ENCODE measurements at regions not wholly inside any gene's neighbourhood (a gene's known extent, or its start where the extent isn't known, plus 50 kb on each side); places are given as distances from the start of the nearest gene placed in this dataset.
"Not testable (repeated sequence)": the region's sequence is repeated elsewhere in the genome, so short reads cannot be mapped to it uniquely, and the experiment has no call there.

- DNase-seq (ENCODE audit: low read depth in 4 of 4, low spot score in 3 of 4) = no peak
These were observed 364.8 kb downstream of the TMEM121 start for GRCh38 chr14:105891221-105891602.

- no peak for DNase-seq (ENCODE audit: low read depth in 4 of 4, low spot score in 3 of 4)
These were observed 365.5 kb downstream of the TMEM121 start for GRCh38 chr14:105891631-105892452.

GRCh38 chr14:105892453-105893441 is 366.4 kb downstream of the TMEM121 start:
- DNase-seq (ENCODE audit: low read depth in 4 of 4, low spot score in 3 of 4) = not testable (repeated sequence)

- DNase-seq (ENCODE audit: low read depth in 4 of 4, low spot score in 3 of 4) = not testable (repeated sequence)
These were observed 367.3 kb downstream of the TMEM121 start for GRCh38 chr14:105893686-105894085.

GRCh38 chr14:105894125-105894977 is 368.0 kb downstream of the TMEM121 start:
- no peak for DNase-seq (ENCODE audit: low read depth in 4 of 4, low spot score in 3 of 4)

DNA sequence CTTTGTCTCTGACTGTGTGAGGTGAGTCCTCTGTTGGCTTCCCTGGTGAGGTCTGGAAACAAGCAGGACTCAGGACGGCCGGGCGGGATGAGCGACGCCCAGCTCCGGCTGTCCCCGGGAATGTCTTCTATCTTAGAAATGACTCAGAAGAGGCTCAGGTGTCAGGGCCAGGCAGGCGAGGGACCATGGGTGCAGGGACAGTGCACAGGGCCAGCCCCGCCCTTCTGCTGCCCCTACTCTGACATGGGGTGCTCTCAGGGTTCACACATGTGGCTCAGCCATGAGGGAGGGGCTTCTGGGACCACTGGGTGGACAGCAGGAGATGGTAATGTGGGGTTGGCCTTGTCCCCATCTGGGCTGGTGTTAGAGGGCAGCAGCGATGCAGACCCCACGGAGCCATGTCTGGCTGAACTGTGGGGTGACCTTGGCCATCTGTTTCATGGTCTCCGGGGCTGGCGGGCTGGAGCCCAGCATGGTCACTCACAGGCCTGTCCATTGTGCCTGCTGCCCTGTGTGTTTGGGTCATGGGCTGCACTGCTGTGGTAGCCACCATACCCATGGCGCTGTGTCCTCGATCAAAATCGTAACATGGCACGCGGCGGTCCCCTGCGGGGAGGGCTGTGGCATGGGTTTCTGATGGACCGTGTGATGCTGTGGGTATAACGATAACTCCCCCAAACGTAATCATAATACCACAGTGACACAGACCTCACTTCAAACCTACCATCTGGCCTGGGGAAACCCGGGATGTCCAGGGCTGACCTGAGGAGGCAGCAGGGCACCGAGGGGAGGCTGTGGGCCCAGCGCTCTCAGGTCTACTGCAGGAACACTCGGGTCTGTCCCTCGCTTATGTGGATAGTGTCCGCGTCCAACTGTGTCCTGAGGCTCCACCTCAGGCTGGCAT is 368.8 kb downstream of the TMEM121 start:
- no peak for DNase-seq (ENCODE audit: low read depth in 4 of 4, low spot score in 3 of 4)

DNA sequence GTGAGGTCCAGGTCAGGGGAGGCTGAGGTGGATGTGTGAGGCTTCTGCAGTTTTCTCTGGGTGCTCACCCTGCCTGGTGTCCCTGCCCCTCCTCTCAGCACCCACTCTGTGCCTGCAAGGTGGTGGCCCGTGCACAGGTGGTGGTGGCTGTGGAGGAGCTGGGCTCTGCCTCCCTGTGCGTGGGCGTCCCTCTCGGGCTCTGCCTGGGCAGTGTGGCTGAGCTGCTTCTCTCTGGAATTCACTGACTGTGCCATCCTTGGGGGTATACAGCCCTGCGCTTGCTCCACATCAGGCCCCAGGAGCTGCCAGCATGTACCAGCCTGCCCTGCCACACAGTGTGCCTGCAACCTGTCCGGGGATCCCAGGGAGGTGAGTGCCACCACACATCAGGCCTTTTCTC is 369.8 kb downstream of the TMEM121 start:
- DNase-seq (ENCODE audit: low read depth in 4 of 4, low spot score in 3 of 4) = not testable (repeated sequence)

GRCh38 chr14:105896961-105897724 is 370.8 kb downstream of the TMEM121 start:
- DNase-seq (ENCODE audit: low read depth in 4 of 4, low spot score in 3 of 4) = not testable (repeated sequence)

GRCh38 chr14:105897725-105898113 is 371.3 kb downstream of the TMEM121 start:
- no peak for DNase-seq (ENCODE audit: low read depth in 4 of 4, low spot score in 3 of 4)

DNA sequence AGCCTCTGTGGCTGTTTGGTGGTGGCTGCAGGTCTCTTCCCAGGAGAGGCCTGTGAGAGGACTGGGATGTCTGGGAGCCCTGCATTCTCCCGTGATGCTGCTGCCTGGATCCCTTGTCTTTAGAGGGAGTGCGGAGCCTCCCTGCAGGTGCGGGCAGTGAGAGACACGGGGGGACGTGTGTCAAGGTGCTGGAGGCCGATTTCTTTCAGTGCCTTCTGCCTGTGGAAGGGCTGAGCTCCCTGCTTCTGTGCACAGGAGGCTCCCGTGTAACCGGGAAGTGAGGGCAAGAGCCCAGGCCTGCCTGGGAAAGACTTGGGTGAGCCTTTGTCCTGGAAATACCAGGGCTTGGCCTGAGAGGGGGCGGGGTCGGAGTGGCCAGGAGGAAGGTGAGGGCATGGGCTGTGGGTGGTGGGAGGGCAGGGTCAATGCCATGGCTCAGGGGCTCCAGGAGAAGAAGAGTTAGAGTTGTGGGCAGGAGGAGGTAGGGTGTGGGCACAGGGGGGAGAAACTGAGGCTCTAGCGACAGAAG is 372.2 kb downstream of the TMEM121 start:
- DNase-seq (ENCODE audit: low read depth in 4 of 4, low spot score in 3 of 4) = no peak

GRCh38 chr14:105899071-105899641 is 372.8 kb downstream of the TMEM121 start:
- DNase-seq (ENCODE audit: low read depth in 4 of 4, low spot score in 3 of 4) = no peak

DNA sequence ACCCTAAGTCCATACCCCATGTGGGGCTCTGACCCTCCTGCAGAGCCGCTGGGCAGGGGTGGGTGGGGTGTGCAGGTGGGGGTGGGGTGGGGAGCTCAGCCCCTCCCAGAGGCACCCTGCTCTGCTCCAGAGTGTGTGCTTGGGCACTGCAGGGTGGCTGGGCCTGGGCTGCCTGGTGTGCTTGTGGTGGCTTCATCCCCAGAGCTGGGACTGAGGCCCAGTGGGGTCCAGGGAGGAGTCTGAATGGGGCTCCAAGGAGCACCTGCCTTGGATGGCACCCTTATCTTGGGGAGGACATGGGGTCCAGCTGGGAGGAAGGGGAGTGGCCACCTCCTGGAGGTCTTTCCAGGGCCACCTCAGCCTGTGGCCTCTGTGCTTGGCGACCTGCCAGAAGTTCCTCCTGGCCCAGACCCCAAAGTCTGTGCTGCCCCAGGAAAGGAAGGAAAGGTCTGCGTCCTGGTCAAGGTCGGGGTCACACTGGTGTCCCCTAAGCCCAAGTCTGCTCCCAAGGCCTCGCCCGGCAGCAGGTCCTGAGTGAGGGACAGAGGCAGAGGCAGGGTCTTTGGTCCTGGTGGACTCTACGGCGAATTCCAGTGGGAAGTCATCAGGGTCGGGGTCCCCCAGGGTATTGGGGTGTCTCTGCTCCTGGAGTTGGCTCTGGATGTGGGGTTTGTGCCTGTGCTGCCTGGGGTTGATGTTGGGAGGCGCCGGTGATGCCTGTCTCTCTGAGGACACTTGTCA is 373.4 kb downstream of the TMEM121 start:
- DNase-seq (ENCODE audit: low read depth in 4 of 4, low spot score in 3 of 4) = no peak

DNA sequence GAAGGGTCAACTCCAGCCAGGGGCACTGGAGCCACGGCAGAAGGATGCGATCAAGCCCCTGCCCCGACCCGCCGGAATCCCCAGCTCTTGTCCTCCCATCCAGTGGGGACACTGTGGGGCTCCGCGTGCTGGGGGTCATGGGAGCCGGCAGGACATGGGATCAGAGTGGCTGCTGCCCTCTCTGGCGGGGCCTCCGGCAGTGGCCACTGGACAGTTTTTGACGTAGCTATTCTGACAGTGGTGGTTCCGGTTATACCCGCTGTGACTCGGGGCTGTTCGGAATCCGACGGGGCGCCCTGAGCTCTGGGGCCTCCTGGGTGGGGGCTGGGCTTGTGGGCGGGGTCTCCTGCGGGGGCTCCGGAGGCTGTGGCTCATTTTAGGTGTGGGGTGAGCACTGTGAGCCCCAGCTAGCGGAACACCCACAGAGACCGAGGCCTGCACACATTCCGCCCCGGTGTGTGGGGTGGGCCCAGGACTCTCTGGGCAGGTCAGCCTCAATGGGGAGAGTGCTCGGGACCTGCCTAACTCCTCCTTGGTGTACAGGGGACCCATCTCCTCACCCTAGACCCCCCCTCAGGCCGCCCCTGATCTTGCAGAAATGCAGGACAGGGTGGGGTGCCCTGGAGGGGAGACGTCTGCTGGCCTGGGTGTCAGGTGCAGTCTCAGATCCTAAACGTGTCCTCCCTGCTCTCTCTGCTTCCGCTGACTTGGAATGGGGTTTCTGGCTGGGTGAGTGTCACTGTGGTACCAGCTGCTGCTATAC is 374.2 kb downstream of the TMEM121 start:
- no peak for DNase-seq (ENCODE audit: low read depth in 4 of 4, low spot score in 3 of 4)

GRCh38 chr14:105901226-105901625 is 374.8 kb downstream of the TMEM121 start:
- DNase-seq (ENCODE audit: low read depth in 4 of 4, low spot score in 3 of 4) = no peak

GRCh38 chr14:105902131-105902898 is 375.9 kb downstream of the TMEM121 start:
- DNase-seq (ENCODE audit: low read depth in 4 of 4, low spot score in 3 of 4) = no peak

DNA sequence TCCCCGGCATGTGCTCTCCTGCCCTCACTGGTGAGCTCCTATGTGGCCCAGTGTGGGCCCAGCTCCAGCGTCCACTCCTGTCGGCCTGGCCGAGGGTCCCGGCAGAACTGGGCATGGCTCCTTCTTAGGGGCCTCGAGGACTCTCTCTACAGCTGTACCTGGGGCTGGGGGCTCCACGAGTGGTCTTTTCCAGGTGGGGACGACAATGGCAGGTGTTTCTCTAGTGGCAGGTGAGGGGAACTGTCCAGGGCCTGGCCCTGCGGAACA is 376.4 kb downstream of the TMEM121 start:
- DNase-seq (ENCODE audit: low read depth in 4 of 4, low spot score in 3 of 4) = not testable (repeated sequence)
